NCI-H82 treated with DMSO at 0.1 percent for 48 hours (cell line): ENCODE measurements at regions not wholly inside any gene's neighbourhood (a gene's known extent, or its start where the extent isn't known, plus 50 kb on each side); places are given as distances from the start of the nearest gene placed in this dataset.
"Not testable (repeated sequence)": the region's sequence is repeated elsewhere in the genome, so short reads cannot be mapped to it uniquely, and the experiment has no call there.

Experiments used
- DNase-seq: peaks from one replicate; lab custom pipeline; 2025; ENCODE audit not compliant: unreplicated experiment; lab: John Stamatoyannopoulos, UW

GRCh38 chr12:19896534-19896933, 457.2 kb downstream of the AEBP2 start:
- no peak for DNase-seq

DNA sequence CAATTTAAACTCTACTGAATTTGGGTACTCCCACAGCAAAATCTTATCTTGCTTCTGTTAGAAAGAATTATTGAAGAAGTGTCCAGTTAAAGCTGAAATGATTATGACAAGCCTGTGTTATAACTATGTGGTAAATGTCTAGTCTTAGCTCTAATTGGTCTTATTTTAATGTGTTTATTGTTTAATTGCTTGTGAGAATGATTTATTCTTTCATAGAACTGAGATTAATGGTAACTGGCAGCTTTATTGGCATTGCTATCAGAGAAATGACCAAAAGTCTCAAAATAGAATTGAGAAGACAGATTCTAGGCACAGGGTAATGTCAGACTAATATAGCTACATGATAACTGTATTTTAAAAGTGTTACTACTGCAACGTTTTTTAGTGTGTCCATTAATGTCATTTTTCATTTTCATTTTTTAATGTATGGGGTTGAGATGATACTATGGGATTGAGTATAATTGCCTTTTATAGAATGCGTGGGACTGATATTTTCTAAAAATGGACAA, 458.7 kb downstream of the AEBP2 start:
- no peak for DNase-seq

DNA sequence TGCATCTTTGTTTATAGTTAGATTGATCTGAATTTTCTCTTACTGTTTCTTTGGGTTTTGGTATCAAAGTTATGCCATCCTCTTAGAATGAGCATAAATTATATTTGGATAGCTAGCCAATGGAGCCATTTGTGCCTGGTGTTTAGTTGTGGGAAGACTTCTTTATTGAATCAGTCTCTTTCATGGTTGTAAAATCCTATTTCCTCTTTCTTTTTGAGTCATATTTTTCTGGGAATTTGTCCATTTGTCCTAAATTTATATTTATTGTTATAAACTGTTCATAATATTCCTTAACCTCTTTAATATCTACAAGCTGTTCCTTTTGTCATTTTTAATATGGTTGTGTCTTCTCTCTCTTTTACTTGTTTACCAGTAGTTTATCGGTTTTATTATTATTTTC, 462.5 kb downstream of the AEBP2 start:
- DNase-seq: no peak

- no peak for DNase-seq
Measured at GRCh38 chr12:19904819-19905218, 463.5 kb upstream of the PDE3A start.

GRCh38 chr12:19908830-19909229, 459.5 kb upstream of the PDE3A start:
- no peak for DNase-seq

- DNase-seq: no peak
Measured at GRCh38 chr12:19909418-19909817, 458.9 kb upstream of the PDE3A start.

- no peak for DNase-seq
Measured at GRCh38 chr12:19910681-19911080, 457.7 kb upstream of the PDE3A start.

DNA sequence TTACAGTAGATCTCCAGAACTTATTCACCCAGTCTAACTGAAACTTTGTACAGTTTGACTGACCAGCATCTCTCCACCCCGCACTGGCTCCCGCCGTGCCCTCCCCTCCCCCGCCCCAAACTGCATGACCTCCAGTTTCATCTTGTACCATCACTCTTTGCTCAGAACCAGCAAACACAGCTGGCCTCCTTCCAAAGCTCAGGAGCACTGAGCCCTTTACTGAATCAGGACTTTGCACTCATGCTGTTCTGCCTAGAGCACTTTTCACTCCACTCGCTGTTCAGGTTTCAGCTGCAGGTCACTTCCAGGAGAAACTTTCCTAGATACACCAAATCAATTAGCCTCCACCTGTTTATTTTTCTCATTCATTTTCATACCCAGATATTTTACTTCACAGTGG, 455.3 kb upstream of the PDE3A start:
- no peak for DNase-seq

GRCh38 chr12:19915392-19916195, 452.7 kb upstream of the PDE3A start:
- no peak for DNase-seq

DNA sequence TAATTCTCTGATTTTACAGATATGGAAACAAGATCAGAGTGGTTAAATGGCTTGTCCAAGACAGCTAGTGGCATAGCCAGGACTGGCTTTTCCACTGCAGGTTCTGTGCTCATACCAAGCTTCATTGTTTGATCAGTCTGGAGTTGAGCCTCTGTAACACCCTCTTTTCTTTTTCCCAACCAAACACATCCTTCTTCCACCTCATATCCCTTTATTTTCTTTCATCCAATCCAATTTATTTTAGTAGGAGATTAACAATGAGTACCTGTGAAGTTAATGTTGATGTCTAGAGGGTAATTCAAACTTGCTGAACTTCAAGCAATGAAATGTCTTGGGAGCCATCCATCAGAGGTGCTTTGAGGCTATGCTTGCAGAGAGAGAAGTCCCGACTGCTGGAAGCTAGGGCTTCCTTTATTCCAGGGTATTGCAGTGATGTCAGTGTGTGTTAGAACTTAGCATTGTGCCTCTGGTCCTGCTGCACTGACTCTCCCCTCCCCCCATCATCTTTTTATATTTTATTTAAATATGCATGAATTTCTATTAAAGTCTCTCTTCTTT, 452.1 kb upstream of the PDE3A start:
- DNase-seq: no peak

DNA sequence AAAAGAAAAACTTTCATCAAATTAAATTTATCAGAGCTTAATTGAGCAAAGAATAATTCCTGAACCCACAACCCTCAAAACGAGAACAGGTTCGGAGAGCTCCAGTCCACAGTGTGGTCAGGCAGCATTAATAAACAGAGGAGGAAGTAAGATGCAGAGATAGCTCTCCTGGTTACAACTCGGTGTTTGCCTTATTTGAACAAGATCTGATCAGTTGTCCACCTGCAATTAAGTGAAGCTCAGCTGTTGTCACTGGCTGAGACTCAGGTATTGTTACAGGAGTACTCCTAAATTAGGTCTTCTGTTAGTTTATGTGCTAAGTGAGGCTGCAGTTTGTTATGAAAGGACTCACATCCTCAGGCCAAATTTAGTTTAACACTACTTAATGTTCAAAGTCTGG, 451.4 kb upstream of the PDE3A start:
- no peak for DNase-seq

DNA sequence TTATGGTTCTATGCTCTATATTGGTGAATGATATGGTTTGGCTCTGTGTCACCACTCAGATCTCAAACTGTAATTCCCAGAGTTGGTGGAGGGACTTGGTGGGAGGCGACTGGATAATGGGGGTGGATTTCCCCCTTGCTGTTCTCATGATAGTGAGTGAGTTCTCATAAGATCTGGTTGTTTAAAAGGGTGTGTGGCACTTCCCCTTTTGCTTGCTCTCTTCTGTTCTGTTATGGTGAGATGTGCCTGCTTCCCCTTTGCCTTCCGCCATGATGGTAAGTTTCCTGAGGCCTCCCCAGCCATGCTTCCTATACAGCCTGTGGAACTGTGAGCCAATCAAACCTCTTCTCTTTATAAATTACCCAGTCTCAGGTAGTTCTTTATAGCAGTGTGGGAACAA, 446.6 kb upstream of the PDE3A start:
- not testable (repeated sequence) for DNase-seq

- DNase-seq: no peak
Measured at GRCh38 chr12:19922717-19923116, 445.6 kb upstream of the PDE3A start.

DNA sequence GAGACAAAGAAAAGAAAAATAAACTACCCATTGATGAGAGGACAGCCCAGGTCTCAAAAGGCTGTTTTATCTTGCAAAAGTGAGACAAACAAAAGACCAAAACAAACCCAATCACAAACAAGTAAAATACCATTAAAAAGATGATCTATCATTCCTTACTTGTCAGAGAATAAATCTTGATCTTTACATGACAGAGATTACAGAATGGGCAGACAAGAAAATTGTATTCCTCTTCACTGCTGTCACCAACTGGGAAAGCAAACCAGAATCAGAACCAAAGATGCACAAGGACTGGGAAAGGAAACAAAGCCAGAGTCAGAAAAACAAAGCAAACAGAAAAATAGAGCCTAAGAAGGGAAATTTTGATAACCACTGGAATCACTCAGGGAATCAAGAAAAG, 444.0 kb upstream of the PDE3A start:
- DNase-seq: no peak

GRCh38 chr12:19925841-19926240, 442.5 kb upstream of the PDE3A start:
- DNase-seq: no peak

DNA sequence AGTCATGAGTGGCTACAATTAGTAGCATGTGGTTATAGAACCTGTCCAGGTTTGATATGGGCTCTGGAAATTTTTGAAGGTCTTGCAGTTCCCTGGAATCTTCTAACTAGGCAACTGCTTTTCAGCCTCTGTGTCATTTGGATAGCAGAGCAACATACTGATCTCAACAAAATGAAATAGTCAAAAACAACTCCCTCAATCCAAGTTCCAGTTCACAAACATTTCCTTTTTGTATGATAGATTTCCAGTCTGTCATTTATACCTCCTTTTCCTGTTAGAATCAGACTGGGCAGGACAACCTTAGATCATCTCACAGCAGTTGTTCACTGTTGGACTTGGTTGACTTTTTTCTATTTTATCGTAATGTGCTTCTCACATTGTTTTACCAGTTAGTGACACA, 442.1 kb upstream of the PDE3A start:
- DNase-seq: no peak

- DNase-seq: no peak
Measured at GRCh38 chr12:19927661-19928060, 440.7 kb upstream of the PDE3A start.

DNA sequence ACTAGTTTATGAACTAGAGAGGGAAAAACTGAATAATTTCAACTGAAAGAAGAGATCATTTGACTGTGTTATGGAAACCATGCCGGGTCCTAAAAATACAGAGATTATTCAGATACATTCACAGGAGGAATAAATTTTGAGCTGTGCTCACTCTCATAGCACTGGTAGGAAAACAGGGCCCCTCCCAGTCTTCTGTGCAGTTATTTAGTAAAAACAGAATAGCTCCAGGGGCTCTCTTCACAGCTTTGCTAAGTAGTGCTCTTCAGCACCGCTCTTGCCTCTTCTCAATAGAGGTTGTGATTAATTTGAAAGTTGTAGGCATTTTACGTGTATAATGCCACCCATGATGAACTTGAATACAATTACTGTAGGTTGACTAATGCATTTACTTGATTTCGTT, 435.9 kb upstream of the PDE3A start:
- DNase-seq: no peak

DNA sequence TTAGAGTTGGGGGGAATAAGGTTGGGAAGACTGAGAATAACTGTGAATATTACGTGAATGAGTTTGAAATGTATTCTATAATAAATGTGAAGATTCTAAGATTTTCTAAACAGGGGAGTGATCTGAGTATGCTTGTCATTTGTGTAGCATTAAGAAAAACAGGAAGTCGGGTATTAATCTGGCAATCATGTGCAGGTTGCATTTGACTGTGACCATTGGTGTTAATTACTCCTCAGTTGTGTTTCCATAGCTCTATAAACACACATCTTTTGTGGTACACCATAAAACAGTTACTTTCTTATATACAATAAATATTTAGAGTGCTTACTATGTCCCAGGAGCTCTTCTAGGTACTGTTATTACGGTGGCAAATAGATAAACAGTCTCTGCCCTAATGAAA, 434.4 kb upstream of the PDE3A start:
- DNase-seq: no peak

DNA sequence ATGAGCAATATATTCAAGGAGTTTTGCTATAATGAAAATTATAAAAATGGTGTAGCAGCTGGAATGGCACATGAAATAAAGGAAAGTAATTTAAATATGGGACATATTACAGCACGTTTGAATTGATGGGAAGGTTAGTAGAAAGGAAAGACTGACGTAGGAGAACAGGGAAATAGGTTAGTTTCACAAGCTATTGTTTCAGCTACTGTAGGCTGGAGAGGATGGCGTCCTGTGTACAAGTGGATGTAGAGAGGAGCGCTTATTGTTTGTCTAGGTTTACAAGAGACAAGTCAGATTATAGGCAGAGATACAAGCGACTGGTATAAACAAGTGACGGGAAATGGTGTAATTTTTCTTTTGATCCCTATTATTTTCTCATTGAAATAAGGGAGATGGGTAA, 431.2 kb upstream of the PDE3A start:
- no peak for DNase-seq

DNA sequence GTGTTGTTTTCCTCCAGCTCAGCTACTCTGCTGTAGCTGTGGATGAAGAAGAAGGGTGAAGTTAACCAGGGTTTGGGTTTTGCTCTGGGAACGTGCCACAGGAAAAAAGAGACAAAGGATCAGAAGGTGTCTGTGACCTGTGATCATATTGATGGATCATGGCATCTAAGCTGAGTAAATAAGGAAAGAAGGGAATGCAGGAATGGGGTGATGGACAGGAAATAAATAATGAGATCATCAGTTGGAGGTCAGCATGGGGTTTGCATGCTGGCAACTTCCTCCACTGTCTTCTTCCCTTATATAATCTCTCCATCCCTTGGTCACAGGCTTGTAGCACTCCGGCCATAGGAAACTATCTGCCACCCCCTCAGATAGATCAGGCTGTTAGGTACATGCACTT, 430.3 kb upstream of the PDE3A start:
- no peak for DNase-seq

GRCh38 chr12:19938491-19938890, 429.8 kb upstream of the PDE3A start:
- DNase-seq: no peak

GRCh38 chr12:19940267-19940666, 428.1 kb upstream of the PDE3A start:
- no peak for DNase-seq
